ENCODE measurements at regions not wholly inside any gene's neighbourhood (a gene's known extent, or its start where the extent isn't known, plus 50 kb on each side); places are given as distances from the start of the nearest gene placed in this dataset.
A peak's percentile ranks its signal among the peaks of the same experiment; 100 is the strongest.

GRCh38 chr7:52782348-52782747 is 253.1 kb upstream of the POM121L12 start:
- Histone ChIP-seq H3K27ac (peak overlapping the region in 3 of 4 donors; percentile 26 to 62 (median 45)), H3K4me3 (no peak overlapping the region), H3K4me1 (peaks cover 0 to 23% (median 17%) of the 10 kb centered on the region in 4 donors), H3K9me3 (peaks cover 0 to 3% (median 1%) of the 10 kb centered on the region in 4 donors), H3K27me3 (no peaks in the 10 kb centered on the region), H3K36me3 (no peaks in the 10 kb centered on the region)
- TF ChIP-seq EP300 (IDR thresholded peaks at IDR 0.05) (no peak), POLR2AphosphoS5 (IDR thresholded peaks at IDR 0.05) (peak; percentile 41 to 75 (median 50))
- intact Hi-C loops (cut with DNase I), result no loop called here
- DNase-seq, result no peak
- WGBS, 2 donors, result 37 to 67% methylated on average over 5 of the region's 5 CpGs

DNA sequence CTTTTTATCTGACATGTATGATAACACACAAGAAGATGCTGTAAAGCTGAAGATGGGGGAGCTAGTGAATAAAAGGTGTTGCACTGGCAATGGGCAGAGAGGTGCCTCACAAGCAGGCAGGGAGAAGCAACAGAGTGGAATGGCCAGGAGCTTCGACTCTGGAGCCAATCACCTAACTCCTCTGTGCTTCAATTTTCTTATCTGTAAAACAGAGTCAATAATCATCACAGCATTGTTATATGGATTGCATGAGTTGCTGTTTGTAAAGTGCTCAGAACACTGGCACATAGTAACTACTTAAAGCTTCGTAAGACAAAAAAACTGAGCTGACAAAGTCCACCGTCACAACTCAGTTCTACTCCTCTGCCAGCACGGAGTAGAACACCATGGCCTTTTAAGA is 254.2 kb upstream of the POM121L12 start:
- Histone ChIP-seq H3K9me3 (peaks cover 0 to 3% (median 1%) of the 10 kb centered on the region in 4 donors), H3K27me3 (no peaks in the 10 kb centered on the region), H3K4me1 (peaks cover 0 to 29% (median 18%) of the 10 kb centered on the region in 4 donors), H3K4me3 (no peak overlapping the region), H3K36me3 (no peaks in the 10 kb centered on the region), H3K27ac (peak overlapping the region in 3 of 4 donors; percentile 26 to 62 (median 45))
- WGBS, 2 donors, result 21 to 73% methylated on average over 4 of the region's 4 CpGs
- intact Hi-C loops (cut with DNase I), result no loop called here
- no peak for DNase-seq
- TF ChIP-seq, protein P1, sequence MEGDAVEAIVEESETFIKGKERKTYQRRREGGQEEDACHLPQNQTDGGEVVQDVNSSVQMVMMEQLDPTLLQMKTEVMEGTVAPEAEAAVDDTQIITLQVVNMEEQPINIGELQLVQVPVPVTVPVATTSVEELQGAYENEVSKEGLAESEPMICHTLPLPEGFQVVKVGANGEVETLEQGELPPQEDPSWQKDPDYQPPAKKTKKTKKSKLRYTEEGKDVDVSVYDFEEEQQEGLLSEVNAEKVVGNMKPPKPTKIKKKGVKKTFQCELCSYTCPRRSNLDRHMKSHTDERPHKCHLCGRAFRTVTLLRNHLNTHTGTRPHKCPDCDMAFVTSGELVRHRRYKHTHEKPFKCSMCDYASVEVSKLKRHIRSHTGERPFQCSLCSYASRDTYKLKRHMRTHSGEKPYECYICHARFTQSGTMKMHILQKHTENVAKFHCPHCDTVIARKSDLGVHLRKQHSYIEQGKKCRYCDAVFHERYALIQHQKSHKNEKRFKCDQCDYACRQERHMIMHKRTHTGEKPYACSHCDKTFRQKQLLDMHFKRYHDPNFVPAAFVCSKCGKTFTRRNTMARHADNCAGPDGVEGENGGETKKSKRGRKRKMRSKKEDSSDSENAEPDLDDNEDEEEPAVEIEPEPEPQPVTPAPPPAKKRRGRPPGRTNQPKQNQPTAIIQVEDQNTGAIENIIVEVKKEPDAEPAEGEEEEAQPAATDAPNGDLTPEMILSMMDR (IDR thresholded peaks at IDR 0.05), result no peak
- TF ChIP-seq POLR2A (IDR thresholded peaks at IDR 0.05) (no peak), POLR2AphosphoS5 (IDR thresholded peaks at IDR 0.05) (no peak), EP300 (IDR thresholded peaks at IDR 0.05) (no peak)

DNA sequence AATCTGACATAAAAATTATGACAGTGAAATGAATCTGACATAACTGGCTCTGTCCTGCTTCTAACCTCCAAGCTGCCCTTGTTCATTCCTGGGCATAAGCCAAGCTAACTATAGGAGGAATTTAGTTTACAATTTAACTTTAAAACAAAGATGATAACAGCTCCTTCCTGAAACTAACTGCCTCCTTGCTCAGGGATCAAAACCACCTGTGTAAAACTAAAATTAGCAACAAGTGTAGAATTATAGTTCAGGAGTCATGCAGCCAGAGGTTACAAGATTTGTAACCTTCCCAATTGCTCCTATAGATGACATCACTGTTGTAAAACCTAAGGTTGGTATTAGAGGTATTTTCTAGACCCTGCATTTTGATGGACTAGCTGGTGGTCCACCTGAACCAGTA is 256.4 kb upstream of the POM121L12 start:
- Histone ChIP-seq H3K4me1 (peaks cover 0 to 35% (median 21%) of the 10 kb centered on the region in 4 donors), H3K27me3 (no peaks in the 10 kb centered on the region), H3K36me3 (no peaks in the 10 kb centered on the region), H3K4me3 (no peak overlapping the region), H3K27ac (peak overlapping the region in 1 of 4 donors; percentile 14), H3K9me3 (peaks cover 0 to 3% (median 1%) of the 10 kb centered on the region in 4 donors)
- intact Hi-C loops (cut with DNase I), result no loop called here
- TF ChIP-seq POLR2AphosphoS5 (IDR thresholded peaks at IDR 0.05), result no peak
- no peak for DNase-seq

- WGBS, 2 donors, result 43 to 79% methylated on average over 5 of the region's 5 CpGs
- H3K4me1 ChIP-seq, result peaks cover 0 to 29% (median 20%) of the 10 kb centered on the region in 4 donors
- peaks cover 0 to 3% (median 1%) of the 10 kb centered on the region in 4 donors for H3K9me3 ChIP-seq
- intact Hi-C loops (cut with DNase I), result no loop called here
- no peak overlapping the region for H3K27ac ChIP-seq
- TF ChIP-seq EP300 (IDR thresholded peaks at IDR 0.05), result no peak
- TF ChIP-seq, protein P1 (IDR thresholded peaks at IDR 0.05), result no peak
- TF ChIP-seq POLR2AphosphoS5 (IDR thresholded peaks at IDR 0.05), result no peak
- no peak for TF ChIP-seq POLR2A (IDR thresholded peaks at IDR 0.05)
- H3K27me3 ChIP-seq, result no peaks in the 10 kb centered on the region
- no peak for DNase-seq
- no peaks in the 10 kb centered on the region for H3K36me3 ChIP-seq
- H3K4me3 ChIP-seq, result no peak overlapping the region
Measured at GRCh38 chr7:52777051-52777822, 258.2 kb upstream of the POM121L12 start.

DNA sequence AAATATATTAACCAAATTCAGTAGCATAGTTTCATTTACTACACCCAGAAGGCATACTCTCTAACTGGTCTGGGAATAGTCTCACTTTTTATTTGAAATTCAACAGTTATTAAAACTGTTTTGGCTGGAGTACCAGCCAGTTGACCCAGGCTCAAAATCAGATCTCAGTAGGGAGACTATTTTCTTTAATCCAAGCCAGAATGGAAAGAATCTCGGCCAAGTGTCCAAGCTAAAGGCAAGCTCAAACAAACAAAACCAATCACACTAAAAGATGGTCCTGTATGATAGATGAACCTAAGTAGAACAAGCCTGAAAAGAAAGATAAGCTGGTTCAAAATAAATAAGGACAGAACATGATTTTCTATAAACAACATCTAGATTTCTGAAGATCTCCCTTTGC is 259.6 kb upstream of the POM121L12 start:
- H3K27me3 ChIP-seq, result no peaks in the 10 kb centered on the region
- no peak for DNase-seq
- WGBS, 2 donors, result 69 to 97% methylated on average over 1 of the region's 1 CpG
- intact Hi-C loops (cut with DNase I), result no loop called here
- H3K4me1 ChIP-seq, result peaks cover 0 to 17% (median 8%) of the 10 kb centered on the region in 4 donors
- H3K4me3 ChIP-seq, result no peak overlapping the region
- peak overlapping the region in 1 of 4 donors; percentile 22 for H3K27ac ChIP-seq
- H3K9me3 ChIP-seq, result peaks cover 0 to 3% (median 1%) of the 10 kb centered on the region in 4 donors
- TF ChIP-seq POLR2AphosphoS5 (IDR thresholded peaks at IDR 0.05) (no peak), POLR2A (IDR thresholded peaks at IDR 0.05) (no peak), EP300 (IDR thresholded peaks at IDR 0.05) (no peak)
- TF ChIP-seq, protein P1 (IDR thresholded peaks at IDR 0.05), result no peak
- no peaks in the 10 kb centered on the region for H3K36me3 ChIP-seq

Measured in sigmoid colon (tissue), 6 donors.